ENCODE measurements at regions not wholly inside any gene's neighbourhood (a gene's known extent, or its start where the extent isn't known, plus 50 kb on each side); places are given as distances from the start of the nearest gene placed in this dataset.

DNA sequence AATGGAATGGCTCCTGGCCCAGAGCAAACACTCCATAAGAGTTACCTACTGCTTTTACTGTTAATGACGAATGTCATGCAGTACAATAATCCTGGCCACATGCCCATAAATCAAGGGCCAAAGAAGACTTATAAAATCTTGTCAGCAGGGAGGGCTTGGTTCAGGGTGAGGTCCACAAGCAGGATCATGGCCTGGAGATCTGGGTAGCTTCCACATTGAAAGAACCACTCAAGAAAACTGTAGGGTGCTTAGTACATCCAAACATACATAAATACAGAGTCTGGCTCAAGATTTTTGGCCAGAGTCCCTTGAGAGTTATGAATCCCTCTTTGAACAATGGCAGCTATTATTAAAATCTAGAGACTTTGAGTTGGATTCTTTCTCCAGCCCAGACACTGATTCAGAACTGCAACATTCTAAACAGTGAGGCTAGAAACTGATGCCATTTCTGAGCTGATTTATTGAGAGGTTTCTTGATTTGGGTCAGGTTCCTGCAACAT is 188.7 kb downstream of the CDC5L start:
- DNase-seq: no peak
- H3K9me3 ChIP-seq: no peaks in the 10 kb centered on the region
- 63 to 71% methylated on average over 1 of the region's 1 CpG for WGBS, 2 donors

DNA sequence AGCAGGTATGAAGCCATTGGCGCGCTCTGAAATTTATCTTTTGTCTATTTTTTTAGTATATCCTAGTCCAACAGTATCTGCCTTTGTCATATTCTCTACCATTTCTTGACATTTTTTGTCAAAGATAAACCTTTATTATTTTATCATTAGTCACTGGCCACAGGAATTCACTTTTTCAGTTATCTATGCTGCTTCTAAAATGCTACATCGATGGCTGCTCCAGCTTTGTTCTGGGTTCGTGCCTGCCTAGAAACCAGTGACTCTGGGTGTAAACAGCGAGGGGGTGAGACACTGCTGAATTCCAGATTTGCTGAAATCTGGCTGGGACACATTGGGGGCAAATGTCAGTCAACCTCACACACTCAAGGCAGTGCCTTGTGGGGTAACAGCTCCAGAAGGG is 193.4 kb downstream of the CDC5L start:
- no peak overlapping the region for H3K27ac ChIP-seq
- intact Hi-C loops (cut with DNase I): no loop called here
- 70 to 72% methylated on average over 5 of the region's 5 CpGs for WGBS, 2 donors
- no peak for DNase-seq
- no peak overlapping the region for H3K4me3 ChIP-seq
- peaks cover 0 to 11% (median 0%) of the 10 kb centered on the region in 3 donors for H3K9me3 ChIP-seq
- no peaks in the 10 kb centered on the region for H3K36me3 ChIP-seq
- no peak for TF ChIP-seq POLR2A (IDR thresholded peaks at IDR 0.05)
- TF ChIP-seq, protein P1, sequence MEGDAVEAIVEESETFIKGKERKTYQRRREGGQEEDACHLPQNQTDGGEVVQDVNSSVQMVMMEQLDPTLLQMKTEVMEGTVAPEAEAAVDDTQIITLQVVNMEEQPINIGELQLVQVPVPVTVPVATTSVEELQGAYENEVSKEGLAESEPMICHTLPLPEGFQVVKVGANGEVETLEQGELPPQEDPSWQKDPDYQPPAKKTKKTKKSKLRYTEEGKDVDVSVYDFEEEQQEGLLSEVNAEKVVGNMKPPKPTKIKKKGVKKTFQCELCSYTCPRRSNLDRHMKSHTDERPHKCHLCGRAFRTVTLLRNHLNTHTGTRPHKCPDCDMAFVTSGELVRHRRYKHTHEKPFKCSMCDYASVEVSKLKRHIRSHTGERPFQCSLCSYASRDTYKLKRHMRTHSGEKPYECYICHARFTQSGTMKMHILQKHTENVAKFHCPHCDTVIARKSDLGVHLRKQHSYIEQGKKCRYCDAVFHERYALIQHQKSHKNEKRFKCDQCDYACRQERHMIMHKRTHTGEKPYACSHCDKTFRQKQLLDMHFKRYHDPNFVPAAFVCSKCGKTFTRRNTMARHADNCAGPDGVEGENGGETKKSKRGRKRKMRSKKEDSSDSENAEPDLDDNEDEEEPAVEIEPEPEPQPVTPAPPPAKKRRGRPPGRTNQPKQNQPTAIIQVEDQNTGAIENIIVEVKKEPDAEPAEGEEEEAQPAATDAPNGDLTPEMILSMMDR (IDR thresholded peaks at IDR 0.05): no peak
- H3K27me3 ChIP-seq: no peaks in the 10 kb centered on the region
- H3K4me1 ChIP-seq: no peaks in the 10 kb centered on the region

More for the DNA sequence above, 188.7 kb downstream of the CDC5L start:
- H3K36me3 ChIP-seq: no peaks in the 10 kb centered on the region
- H3K27ac ChIP-seq: no peak overlapping the region
- intact Hi-C loops (cut with DNase I): no loop called here
- H3K27me3 ChIP-seq: no peaks in the 10 kb centered on the region
- no peak overlapping the region for H3K4me3 ChIP-seq
- no peaks in the 10 kb centered on the region for H3K4me1 ChIP-seq
- no peak for TF ChIP-seq POLR2A (IDR thresholded peaks at IDR 0.05)
- TF ChIP-seq, protein P1 (IDR thresholded peaks at IDR 0.05): no peak

DNA sequence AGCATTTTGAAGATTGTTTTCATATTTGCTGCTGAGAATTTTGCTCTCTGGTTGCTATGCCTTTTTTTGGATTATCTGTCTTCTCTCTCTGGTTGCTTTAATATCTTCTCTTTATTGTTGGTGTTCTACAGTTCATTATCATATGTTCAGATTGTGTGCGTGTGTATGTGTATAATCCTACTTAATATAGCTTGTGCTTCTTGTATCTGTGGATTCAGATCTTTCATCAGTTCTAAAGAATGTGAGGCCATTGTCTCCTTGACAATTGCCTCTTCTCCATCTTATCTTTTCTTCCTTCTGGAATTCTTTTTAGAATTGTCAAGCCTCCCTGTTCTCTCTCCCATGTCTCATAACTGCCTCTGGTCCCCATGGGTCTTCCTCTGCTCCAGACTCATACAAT is 195.4 kb downstream of the CDC5L start:
- H3K27ac ChIP-seq: no peak overlapping the region
- WGBS, 2 donors: 73 to 89% methylated on average over 1 of the region's 1 CpG
- no peak for TF ChIP-seq POLR2A (IDR thresholded peaks at IDR 0.05)
- TF ChIP-seq, protein P1 (IDR thresholded peaks at IDR 0.05): no peak
- DNase-seq: no peak
- intact Hi-C loops (cut with DNase I): no loop called here
- H3K9me3 ChIP-seq: peaks cover 0 to 11% (median 0%) of the 10 kb centered on the region in 3 donors
- H3K27me3 ChIP-seq: no peaks in the 10 kb centered on the region
- no peak overlapping the region for H3K4me3 ChIP-seq
- no peaks in the 10 kb centered on the region for H3K4me1 ChIP-seq
- H3K36me3 ChIP-seq: no peaks in the 10 kb centered on the region

DNA sequence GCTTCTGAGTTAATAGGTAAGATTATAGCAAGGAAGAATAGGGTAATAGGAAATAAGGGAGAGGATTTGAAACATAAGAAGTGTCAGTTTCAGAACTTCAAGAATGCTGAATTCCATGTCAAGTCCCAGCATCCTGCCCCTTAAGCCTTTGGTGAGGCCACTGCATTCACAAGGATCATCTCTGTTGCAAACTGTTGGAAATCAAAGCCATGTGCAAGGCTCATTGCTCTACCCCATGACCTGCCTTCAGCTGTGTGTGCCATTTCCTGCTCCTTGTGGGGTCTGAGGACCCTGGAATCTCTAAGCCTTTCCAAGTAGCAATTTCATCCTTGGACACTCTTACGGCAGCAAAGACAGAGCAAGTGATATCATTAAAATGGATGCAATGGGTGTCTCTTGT is 203.0 kb downstream of the CDC5L start:
- H3K4me1 ChIP-seq: no peaks in the 10 kb centered on the region
- TF ChIP-seq POLR2A (IDR thresholded peaks at IDR 0.05): no peak
- TF ChIP-seq, protein P1 (IDR thresholded peaks at IDR 0.05): no peak

DNA sequence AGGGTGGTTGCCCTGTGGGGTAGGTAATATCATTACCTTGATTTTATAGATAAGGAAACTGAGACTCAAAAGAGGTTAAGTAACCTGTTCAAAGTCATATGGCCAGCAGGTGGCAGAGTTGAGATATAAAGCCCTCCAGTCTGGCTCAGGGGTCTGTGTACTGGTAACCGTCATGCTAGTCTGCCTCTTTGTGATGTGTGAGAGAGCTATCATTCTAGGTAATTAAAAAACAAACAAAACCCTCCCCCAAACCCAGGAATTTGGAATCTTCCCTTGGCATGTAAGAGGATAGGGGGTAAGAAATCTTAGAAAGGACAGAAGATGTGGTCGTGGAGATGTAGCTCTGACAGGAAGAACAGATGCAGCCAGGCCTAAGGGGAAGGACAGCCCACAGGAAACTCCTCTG is 206.0 kb downstream of the CDC5L start:
- Histone ChIP-seq H3K27ac (no peak overlapping the region), H3K36me3 (no peaks in the 10 kb centered on the region), H3K4me1 (no peaks in the 10 kb centered on the region), H3K4me3 (no peak overlapping the region), H3K27me3 (peaks cover 0 to 6% (median 0%) of the 10 kb centered on the region in 4 donors), H3K9me3 (no peaks in the 10 kb centered on the region)
- TF ChIP-seq, protein P1 (IDR thresholded peaks at IDR 0.05): peak in 4 of 6 experiments; percentile 12 to 47 (median 27)
- TF ChIP-seq POLR2A (IDR thresholded peaks at IDR 0.05): no peak
- DNase-seq: no peak
- 23 to 37% methylated on average over 2 of the region's 2 CpGs for WGBS, 2 donors
- intact Hi-C loops (cut with DNase I): no loop called here

More for the DNA sequence above, 203.0 kb downstream of the CDC5L start:
- intact Hi-C loops (cut with DNase I): no loop called here
- DNase-seq: no peak
- Histone ChIP-seq H3K36me3 (no peaks in the 10 kb centered on the region), H3K27ac (no peak overlapping the region), H3K9me3 (no peaks in the 10 kb centered on the region), H3K27me3 (no peaks in the 10 kb centered on the region), H3K4me3 (no peak overlapping the region)
- WGBS, 2 donors: 94 to 100% methylated on average over 1 of the region's 1 CpG
